ENCODE measurements at regions not wholly inside any gene's neighbourhood (a gene's known extent, or its start where the extent isn't known, plus 50 kb on each side); places are given as distances from the start of the nearest gene placed in this dataset.
A peak's percentile ranks its signal among the peaks of the same experiment; 100 is the strongest.
"Not testable (repeated sequence)": the region's sequence is repeated elsewhere in the genome, so short reads cannot be mapped to it uniquely, and the experiment has no call there.

DNA sequence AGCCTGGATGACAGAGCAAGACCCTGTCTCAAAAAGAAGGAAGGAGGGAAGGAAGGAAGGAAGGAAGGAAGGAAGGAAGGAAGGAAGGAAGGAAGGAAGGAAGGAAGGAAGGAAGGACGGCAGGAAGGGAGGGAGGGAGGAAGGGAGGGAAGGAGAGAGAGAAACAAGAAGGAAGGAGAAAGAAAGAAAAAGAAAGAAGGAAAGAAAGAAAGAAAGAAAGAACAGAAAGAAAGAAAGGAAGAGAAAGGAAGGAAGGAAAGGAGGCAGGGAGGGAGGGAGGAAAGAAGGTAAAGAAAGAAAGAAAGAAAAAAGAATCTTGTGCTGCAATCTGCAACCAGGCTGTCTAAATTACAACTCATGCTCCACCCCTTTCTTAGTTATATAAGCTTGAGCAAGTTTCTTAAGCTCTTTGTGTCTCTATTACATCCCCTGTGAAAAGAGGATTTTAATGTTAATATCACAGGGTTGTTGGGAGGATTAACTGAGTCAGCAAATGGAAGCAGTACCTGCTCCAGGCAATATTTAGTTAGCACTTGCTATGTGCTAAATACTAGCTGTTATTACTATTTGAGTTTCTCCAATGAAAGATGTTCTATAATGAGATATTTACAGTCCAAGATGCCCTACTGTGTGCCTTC lies 917.9 kb upstream of the AUTS2 start:
- no peak for DNase-seq

DNA sequence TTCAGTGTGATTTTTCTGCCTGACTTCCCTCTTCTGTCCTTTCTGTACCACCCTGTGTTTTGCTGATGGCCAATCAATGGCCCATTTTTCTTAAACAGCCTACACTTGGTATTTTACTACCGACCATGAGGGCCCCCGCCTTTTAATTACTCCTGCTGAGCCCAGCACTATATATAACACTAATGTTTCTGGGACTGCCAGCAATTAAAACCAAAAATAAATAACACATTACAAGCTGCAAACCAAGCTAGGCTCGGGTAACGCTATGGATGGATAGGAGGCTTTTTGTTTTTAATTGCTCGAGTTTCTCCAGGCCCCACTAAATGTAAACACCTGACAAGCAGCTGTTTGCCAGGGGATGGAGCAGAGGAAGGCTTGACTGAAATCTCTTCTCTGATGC lies 915.4 kb upstream of the AUTS2 start:
- no peak for DNase-seq

DNA sequence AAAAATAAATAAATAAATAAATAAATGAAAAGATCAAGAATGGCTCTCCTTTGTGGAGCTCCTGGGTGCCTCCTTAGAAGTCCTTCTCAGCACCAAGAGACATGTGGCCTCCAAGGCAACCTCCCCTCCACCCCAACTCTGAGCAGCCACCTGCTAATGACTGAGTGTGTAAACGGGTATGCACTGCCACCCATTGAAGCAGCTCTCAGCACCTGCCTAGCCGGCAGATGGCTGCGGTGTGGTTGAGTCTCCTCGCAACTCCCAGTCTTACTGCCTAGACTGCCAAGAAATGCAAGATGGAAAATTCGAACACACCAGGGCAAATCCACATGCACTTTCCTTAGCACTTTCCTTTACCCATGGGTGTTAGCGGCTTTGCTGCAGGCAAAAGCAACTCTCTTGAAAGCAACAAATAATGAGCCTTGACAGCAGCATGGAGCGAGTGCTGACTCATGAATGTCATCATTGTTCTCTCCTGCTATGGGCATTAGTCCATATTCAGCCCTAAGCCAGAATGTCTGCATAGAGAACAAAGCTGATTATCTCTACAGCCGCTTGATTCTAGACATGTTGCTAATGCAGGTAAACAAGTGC lies 913.9 kb upstream of the AUTS2 start:
- DNase-seq, result peak in 47 of 56 donors; percentile 4 to 82 (median 31)

DNA sequence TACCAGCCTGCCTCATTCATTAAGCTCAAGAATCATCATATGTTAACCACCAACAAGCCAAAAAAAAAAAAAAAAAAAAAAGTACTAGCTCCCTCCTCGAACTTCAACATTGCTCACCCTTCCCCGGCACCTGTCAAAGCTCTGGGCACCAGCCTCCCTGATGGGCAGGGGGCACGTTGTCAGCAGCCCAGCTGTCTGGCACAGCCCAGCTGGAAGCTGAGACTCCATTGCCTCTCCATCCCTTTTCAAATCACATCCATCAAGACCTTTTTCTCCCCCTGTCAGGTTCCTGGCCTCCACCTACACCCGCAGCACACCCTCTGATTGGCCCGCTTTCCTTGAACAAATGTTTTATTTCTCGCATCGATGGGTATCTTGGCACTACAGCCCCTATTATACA lies 913.3 kb upstream of the AUTS2 start:
- peak in 1 of 56 donors; percentile 3 for DNase-seq

DNA sequence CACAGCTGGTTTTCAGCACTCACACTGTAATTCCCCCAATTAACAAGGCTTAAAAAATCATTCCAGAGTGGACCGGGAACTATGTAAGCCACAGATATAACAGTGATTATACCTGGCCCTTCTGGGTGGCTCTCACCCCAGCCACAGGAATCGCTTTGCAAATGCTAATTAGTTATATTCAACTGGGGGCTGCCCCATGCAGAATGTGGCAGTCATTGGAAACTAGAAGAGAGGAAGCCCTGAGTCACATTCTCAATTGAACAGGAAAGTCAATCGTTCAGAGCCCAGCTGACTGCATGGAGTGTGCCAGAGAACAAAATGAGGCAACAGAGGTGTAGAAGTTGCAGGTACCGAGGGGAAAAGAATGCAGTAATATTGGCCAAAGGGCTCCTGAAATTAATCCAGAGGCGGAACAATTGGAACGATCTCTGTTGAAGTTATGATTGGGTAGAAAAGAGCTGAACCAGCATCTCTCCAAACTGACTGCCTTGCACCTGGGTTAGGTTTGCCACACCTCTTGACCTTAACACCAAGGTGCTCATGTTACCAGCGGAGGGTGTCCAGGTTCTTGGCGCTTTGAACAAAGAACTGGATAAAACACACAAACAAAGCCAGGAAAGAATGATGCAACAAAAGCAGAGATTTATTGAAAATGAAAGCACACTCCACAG lies 909.7 kb upstream of the AUTS2 start:
- no peak for DNase-seq

DNA sequence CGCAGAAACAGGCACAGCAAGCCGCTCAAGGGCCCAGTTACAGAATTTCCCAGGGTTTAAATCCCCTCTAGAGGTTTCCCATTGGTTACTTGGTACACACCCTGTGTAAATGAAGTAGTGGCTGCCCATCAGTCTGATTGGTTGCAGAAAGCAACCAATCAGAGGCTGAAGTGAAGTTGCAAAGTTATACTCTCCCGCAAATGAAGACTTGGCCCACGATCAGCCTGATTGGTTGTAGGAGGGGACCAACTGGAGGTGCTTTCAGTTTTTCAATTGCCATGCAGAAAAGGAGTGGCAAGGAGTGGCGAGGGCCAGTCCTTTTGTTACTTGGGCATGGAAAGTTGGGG lies 909.2 kb upstream of the AUTS2 start:
- no peak for DNase-seq

DNA sequence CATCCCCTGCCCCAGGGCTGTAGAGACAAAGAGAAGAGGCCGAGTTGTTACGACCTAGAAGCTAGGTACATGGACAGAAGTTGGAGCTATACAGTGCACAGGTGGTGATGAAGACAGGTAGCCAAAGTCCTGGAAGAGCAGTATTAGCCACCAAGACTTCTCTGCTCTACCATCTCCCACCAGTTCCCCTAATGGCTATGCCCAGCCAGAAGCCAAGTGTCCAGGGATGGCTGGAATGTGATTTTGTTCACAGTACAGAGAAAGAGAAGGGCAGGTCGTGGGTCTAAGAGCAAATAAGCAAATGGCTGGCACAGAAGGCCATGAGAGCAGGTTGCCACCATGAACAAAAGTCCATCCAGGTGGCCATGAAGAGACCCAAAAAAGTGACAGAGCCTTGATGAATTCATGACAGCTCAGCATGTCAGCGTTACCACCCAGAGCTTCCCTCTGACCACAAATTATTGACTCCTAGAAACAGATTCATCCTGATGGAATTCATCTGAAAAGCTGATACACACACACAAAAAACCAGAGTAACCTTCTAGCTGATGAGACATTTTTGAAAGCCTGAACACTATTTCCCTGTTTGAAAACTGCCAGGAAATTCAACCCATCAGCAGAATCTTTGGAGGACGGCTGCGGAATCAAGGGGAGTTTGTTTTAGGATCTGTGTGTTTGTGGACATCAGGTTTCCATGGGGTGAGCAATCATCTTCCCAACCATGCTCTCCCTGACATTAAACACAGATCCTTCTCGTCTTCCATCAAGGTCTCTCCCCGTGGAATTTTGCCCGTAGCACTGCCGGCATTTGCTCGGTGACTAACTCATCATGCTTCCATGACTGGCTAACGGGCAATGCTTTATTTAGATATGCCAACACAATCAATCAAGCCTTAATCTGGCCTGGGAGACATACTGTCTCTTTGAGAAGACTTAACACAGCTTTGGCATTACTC lies 906.7 kb upstream of the AUTS2 start:
- no peak for DNase-seq

DNA sequence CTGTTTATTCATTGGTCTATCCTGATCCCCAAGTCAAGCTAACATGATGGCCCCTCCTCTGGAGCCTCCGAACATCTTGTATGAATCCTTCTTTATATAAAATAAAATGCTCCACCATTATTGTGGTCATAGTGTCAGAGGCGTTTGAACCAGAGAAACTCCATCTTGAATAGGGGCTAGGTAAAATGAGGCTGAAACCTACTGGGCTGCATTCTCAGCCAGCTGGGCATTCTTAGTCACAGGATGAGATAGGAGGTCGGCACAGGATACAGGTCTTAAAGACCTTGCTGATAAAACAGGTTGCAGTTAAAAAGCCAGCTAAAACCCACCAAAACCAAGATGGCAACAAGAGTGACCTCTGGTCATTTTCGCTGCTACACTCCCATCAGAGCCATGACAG lies 905.8 kb upstream of the AUTS2 start:
- no peak for DNase-seq

DNA sequence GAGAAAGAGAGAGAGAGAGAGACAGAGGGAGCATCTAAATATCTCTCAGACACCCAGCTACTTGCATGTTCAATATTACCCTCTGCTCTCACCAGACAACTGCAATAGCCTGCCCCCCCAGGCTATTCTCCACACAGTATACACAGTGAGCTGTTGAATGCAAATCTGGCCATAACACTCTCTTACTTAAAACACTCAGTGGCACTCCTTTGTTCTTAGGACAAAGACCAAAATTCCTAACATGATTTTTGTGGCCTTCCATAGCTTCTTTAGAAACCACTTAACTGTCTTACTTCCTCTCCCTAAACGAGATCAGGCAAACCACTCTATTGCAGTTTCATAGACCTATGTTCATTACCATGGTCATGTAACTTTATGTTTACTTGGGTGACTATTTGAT lies 903.6 kb upstream of the AUTS2 start:
- no peak for DNase-seq

DNA sequence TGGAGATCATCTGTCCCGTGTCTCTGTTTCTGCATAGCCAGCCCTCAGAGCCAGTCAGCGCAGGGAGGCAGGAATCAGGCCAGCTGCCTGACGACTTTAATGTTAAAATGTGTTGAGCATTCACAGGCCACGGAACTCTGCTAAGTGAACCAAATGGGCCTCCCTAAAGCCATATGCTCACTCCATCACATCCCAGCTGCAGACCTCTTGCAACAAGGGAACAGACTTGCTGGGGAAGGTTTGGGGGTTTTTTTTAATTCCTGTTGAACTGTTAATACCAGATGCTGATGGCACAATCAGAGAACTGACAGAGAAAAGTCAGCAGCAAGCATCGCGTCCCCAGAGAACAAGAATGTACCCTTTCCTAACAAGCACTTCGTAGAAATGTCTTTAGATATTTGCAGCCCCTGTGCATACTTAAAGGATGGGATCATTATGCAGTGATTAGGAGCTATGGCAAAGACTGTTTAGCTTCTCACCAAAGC lies 900.4 kb upstream of the AUTS2 start:
- peak in 1 of 56 donors; percentile 3 for DNase-seq

DNA sequence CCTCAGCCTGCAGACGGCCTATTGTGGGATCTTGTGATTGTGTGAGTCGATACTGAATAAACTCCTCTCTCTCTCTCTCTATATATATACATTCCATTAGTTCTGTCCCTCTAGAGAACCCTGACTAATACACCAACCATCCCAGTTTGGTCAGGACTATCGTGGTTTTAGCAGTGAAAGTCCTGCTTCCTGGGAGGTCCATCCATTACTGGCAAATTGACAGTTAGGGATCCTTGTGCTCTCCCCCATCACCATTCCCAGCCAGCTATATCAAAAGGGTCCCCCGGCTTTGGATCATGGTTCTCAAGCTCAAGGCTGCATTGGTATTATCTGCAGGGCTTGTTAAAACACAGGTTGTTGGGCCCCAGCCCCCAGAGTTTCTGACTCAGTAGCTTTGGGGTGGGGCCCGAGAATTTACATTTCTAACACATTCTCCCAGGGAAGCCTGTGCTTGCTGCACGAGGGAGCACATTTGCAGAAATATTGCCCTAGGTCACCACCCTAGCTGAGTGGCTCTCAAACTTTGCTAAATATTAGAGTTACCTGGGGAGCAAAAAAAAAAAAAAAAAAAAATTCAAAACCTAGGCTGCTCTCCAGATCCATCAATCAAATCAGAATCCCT lies 899.1 kb upstream of the AUTS2 start:
- no peak for DNase-seq

DNA sequence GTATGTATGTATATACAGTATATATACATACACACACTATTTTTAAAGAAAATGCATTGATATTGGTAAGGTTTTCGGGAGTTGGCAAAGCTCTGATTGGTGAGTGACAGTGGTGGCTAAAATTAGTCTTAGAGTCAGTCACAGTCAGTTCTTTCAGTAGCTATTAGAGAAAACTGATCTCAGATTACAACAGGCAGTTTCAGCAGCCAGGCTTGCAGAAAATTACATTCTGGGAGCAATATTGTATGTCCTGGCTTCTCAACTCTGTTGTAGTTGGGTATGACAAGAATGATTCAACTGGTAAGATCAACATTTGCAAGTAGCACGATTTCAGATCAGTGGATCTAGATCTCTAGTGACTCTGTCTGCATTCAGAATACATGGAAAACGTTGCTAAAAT lies 897.9 kb upstream of the AUTS2 start:
- DNase-seq, result no peak

DNA sequence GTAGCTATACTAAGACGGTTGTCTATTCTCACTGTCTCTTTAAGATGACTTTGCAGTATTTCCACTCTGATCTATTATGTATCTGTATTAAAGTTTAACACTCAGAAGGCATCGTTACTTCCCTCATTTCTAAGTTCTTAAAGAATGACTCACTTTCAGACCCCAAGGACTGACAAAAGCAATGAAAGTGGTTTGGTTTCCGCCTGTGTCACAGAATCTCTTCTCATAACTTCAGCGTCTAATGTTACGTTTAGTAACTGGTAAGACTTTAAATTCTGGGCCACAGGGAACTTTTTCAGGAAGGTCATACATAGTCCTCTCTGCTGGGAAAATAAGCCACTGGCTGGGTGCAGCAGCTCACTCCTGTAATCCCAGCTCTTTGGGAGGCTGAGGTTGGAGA lies 892.0 kb upstream of the AUTS2 start:
- DNase-seq, result no peak

DNA sequence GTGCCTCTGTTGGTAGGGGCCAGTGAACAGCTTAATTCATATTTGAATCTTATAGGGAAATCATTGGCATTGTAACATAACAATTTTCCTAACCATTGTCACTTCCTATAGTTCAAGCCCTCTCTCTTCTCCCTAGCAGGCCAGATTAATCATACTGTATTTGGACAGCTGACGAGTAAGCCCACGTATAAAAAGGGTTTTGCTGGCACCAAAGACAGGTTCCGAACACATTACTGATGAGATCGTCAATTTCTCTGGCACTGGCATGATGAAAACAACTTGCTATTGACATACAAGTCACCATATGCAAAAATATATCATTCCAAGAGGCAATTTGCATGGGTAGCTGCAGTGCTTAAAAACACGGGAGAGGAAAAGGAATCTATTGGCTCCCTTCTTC lies 891.1 kb upstream of the AUTS2 start:
- no peak for DNase-seq

DNA sequence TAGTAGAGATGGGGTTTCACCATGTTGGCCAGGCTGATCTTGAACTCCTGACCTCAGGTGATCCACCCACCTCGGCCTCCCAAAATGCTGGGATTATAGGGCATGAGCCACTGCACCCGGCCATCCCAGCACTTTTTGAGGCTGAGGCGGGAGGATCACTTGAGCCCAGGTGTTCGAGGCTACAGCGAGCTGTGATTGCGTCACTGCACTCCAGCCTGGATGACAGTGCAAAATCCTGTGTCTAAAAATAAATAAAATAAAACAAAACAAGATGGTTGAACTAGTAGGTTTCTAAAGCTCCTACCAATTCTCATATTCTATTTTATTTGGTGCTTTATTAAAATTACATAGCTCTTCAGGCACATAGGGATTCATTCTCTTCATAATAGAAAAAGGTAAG lies 890.3 kb upstream of the AUTS2 start:
- DNase-seq, result no peak

DNA sequence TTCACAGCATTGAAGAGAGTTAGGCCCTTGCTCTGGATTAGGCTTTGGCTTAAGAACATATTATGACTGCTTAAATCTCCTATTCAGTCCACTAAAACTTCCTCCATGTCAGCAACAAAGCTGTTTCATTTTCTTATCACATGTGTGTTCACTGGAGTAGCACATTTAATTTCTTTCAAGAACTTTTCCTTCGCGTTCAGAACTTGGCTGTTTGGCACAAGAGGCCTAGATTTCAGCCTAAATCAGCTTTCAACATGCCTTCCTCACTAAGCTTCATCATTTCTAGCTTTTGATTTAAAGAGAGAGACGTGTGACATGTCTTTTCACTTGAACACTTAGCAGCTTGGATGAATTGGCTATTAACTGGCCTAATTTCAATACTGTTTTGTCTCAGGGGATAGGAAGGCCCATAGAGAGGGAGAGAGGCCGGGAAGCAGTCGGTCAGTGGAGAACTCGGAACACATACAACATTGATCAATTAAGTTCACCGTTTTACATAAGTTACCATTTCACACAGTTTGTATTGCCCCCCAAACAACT lies 885.2 kb upstream of the AUTS2 start:
- no peak for DNase-seq

DNA sequence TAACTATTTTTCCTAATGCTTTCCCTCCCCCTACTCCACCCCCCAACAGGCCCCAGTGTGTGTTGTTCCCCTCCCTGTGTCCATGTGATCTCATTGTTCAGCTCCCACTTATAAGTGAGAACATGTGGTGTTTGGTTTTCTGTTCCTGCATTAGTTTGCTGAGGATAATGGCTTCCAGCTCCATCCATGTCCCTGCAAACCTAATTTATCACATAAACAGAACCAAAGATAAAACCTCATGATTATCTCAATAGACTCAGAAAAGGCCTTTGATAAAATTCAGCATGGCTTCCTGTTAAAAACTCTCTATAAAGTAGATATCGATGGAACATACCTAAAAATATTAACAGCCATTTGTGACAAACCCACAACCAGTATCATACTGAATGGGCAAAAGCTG lies 884.1 kb upstream of the AUTS2 start:
- not testable (repeated sequence) for DNase-seq

DNA sequence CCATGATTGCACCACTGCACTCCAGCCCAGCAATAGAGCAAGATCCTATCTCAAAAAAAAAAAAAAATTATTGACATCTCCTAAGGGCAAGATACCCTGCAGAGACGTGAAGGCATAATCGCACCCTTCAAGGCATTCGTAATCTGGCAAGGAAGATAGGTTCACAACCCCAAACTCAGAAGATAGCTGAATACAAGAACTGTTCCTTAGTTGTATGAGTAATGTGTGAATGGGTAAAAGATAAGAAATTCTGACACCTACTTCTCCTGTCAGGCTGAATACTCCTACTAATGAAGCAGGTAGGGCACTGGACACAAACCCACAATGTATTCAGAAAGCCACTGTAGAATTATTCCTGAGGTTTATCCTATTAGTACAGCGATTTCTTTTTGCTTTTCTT lies 882.4 kb upstream of the AUTS2 start:
- no peak for DNase-seq

DNA sequence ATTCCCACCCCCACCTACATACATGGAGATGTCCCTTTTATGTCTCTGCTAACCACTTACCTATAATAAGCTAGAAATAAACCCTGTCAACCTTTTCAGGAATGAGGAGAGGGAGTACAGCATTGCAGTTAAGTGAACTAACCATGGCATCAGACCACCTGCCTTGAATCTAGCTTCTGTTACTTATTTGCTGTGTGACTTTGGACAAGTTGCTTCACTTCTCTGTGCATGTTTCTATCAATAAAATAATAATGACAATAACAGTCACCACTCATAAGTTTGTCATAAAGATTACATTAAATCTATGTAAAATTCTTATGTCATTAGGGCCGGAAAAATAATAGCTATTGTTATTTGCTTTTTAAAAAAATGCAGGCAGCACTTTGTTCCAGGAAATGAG lies 881.1 kb upstream of the AUTS2 start:
- no peak for DNase-seq

DNA sequence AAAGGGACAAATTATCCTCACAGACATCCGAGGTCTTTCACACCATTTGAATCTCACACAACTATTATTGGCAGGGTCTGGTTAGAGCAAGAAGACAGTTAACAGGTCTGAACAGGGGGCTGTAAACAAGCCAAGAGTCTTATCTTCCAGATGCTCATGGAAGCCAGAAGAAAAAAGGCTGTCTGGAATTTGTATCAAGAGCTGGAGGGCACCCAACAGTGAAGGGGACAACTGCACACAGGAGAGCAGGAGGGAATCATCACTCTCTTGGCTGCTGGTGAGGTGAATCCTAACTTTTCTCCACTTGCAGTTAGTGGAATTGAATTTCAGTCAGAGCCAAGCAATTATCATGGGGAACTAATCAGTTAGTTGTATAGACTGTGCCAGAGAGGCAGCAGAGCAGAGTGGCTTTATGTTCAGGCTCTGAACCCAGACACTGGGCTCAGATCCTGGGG lies 880.2 kb upstream of the AUTS2 start:
- DNase-seq, result no peak

DNA sequence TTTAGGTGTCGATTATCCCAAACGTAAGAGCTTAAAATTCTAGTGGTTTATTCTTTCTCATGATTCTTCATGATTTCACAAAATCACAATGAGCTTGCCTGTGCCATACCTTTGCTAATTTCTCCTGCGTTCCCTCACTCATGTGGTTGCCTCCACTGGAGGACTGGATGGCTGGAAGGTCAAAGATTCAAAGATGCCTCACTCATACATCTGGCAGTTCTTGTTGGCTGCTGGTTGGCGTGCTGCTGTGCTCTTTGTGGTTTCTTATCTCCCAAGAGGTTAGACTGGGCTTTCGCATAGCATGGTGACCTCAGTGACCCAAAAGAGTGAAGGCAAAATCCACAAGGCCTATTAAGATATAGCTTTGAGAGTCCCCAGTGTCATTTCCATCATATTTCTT lies 877.6 kb upstream of the AUTS2 start:
- DNase-seq, result no peak

Measured in amygdala (tissue), 56 donors.